BLaER1 (cell line): ENCODE measurements at regions not wholly inside any gene's neighbourhood (a gene's known extent, or its start where the extent isn't known, plus 50 kb on each side); places are given as distances from the start of the nearest gene placed in this dataset.

Source experiments
- H3K27ac ChIP-seq: shearing (Covaris generic); formaldehyde crosslinking; 2 replicates; pipeline ENCODE4 v1.8.1; 2022
- H3K27me3 ChIP-seq: shearing (Covaris generic); formaldehyde crosslinking; 2 replicates; pipeline ENCODE4 v1.8.1; 2022
- H3K36me3 ChIP-seq: shearing (Covaris generic); formaldehyde crosslinking; 2 replicates; pipeline ENCODE4 v1.8.1; 2022
- H3K4me1 ChIP-seq: shearing (Covaris generic); formaldehyde crosslinking; 2 replicates; pipeline ENCODE4 v1.8.1; 2022
- H3K4me2 ChIP-seq: shearing (Covaris generic); formaldehyde crosslinking; 2 replicates; pipeline ENCODE4 v1.8.1; 2022
- H3K4me3 ChIP-seq: shearing (Covaris generic); formaldehyde crosslinking; 2 replicates; pipeline ENCODE4 v1.8.1; 2022
- H3K9ac ChIP-seq: shearing (Covaris generic); formaldehyde crosslinking; 2 replicates; pipeline ENCODE4 v1.8.1; 2022
- H3K9me3 ChIP-seq: shearing (Covaris generic); formaldehyde crosslinking; 2 replicates; pipeline ENCODE4 v1.8.1; 2022
- H4K20me1 ChIP-seq: shearing (Covaris generic); formaldehyde crosslinking; 2 replicates; pipeline ENCODE4 v1.8.1; 2022
- Cebpa-rat ChIP-seq: shearing (Covaris generic); IDR thresholded peaks from 2 replicates; pipeline ENCODE4 v1.8.1; 2022

DNA sequence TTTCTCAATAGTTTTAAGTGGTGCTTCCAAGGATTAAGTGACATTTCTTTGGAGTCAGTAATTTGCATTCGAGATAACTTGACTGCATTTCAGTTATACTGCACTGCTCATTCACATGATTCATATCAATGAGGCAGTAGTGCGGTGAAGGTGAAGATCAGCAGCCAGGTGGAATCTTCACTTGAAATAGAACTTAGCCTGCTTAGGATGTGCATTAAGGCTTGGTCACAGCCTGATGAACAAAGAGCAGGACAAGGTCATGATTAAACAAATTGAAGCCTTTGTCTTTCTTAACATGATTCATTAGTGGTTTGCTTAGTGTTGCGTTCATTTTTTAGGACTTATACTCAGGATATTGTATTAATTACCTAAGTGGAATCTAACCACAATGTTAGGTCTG lies 212.1 kb upstream of the GALNTL6 start:
- Histone ChIP-seq H3K27me3 (no peaks in the 10 kb centered on the region), H3K4me2 (no peak overlapping the region), H3K4me3 (no peak overlapping the region)

GRCh38 chr4:171599628-171600027 lies 213.6 kb upstream of the GALNTL6 start:
- no peaks in the 10 kb centered on the region for H3K4me1 ChIP-seq
- H3K27ac ChIP-seq: no peak overlapping the region
- no peaks in the 10 kb centered on the region for H3K36me3 ChIP-seq
- H3K9me3 ChIP-seq: 0 out of 2 replicates have a peak, but pooled peaks cover 3% of the 10 kb centered on the region
- no peak overlapping the region for H3K4me2 ChIP-seq
- H4K20me1 ChIP-seq: no peaks in the 10 kb centered on the region
- H3K27me3 ChIP-seq: no peaks in the 10 kb centered on the region
- no peak for TF ChIP-seq Cebpa-rat
- no peak overlapping the region for H3K4me3 ChIP-seq
- H3K9ac ChIP-seq: no peak overlapping the region

More for the DNA sequence above, 212.1 kb upstream of the GALNTL6 start:
- no peaks in the 10 kb centered on the region for H3K36me3 ChIP-seq
- no peak for TF ChIP-seq Cebpa-rat
- no peak overlapping the region for H3K27ac ChIP-seq
- no peak overlapping the region for H3K9ac ChIP-seq
- H4K20me1 ChIP-seq: no peaks in the 10 kb centered on the region
- 0 out of 2 replicates have a peak, but pooled peaks cover 3% of the 10 kb centered on the region for H3K9me3 ChIP-seq
- no peaks in the 10 kb centered on the region for H3K4me1 ChIP-seq

- Histone ChIP-seq H3K36me3 (no peaks in the 10 kb centered on the region), H3K4me2 (no peak overlapping the region), H4K20me1 (no peaks in the 10 kb centered on the region), H3K27ac (no peak overlapping the region), H3K27me3 (no peaks in the 10 kb centered on the region), H3K9me3 (no peaks in the 10 kb centered on the region), H3K4me1 (no peaks in the 10 kb centered on the region), H3K4me3 (no peak overlapping the region), H3K9ac (no peak overlapping the region)
- no peak for TF ChIP-seq Cebpa-rat
Measured at GRCh38 chr4:171594293-171594692, 218.9 kb upstream of the GALNTL6 start.

GRCh38 chr4:171590716-171591115 lies 222.5 kb upstream of the GALNTL6 start:
- H3K4me2 ChIP-seq: no peak overlapping the region
- no peak overlapping the region for H3K9ac ChIP-seq
- no peaks in the 10 kb centered on the region for H3K4me1 ChIP-seq

GRCh38 chr4:171588764-171589163 lies 224.4 kb upstream of the GALNTL6 start:
- no peaks in the 10 kb centered on the region for H4K20me1 ChIP-seq
- H3K9ac ChIP-seq: no peak overlapping the region
- no peak overlapping the region for H3K4me2 ChIP-seq
- no peak overlapping the region for H3K4me3 ChIP-seq
- H3K36me3 ChIP-seq: no peaks in the 10 kb centered on the region
- H3K27me3 ChIP-seq: no peaks in the 10 kb centered on the region
- no peak overlapping the region for H3K27ac ChIP-seq
- peaks cover 2% of the 10 kb centered on the region for H3K4me1 ChIP-seq
- no peak for TF ChIP-seq Cebpa-rat
- peaks cover 8% of the 10 kb centered on the region; the same call in 1 of the 2 replicates for H3K9me3 ChIP-seq

More at GRCh38 chr4:171590716-171591115, 222.5 kb upstream of the GALNTL6 start:
- H3K36me3 ChIP-seq: no peaks in the 10 kb centered on the region
- no peak overlapping the region for H3K27ac ChIP-seq
- no peaks in the 10 kb centered on the region for H4K20me1 ChIP-seq
- no peak for TF ChIP-seq Cebpa-rat
- no peaks in the 10 kb centered on the region for H3K27me3 ChIP-seq
- H3K9me3 ChIP-seq: no peaks in the 10 kb centered on the region
- no peak overlapping the region for H3K4me3 ChIP-seq

DNA sequence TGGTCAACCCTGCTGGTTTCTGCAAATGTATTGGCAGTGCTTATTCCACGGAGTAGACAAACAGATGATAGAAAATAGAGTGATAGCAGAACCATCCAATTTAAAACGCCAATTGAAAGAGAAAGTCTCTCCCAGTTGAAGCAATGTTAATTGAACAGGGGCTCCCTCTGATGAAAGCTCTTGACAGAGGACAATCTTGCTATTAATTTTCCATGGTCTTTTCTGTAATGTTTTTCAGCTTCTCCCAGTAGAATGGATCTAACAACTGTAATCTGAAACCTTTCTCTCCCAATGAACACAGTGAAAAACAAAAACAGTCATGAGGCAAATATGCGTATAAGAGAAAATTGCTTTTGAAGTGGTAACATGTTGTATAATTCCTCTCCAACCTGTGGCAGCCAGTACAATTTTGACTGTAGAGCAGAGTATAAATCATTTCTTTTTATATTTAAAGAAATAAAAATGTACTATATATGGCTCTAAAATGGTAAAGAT lies 225.1 kb upstream of the GALNTL6 start:
- Histone ChIP-seq H3K36me3 (no peaks in the 10 kb centered on the region), H3K9me3 (peaks cover 8% of the 10 kb centered on the region; the same call in 1 of the 2 replicates), H3K4me1 (peaks cover 9% of the 10 kb centered on the region), H3K27me3 (no peaks in the 10 kb centered on the region), H3K27ac (no peak overlapping the region), H3K9ac (no peak overlapping the region), H3K4me2 (no peak overlapping the region), H4K20me1 (no peaks in the 10 kb centered on the region), H3K4me3 (no peak overlapping the region)
- no peak for TF ChIP-seq Cebpa-rat

GRCh38 chr4:171583790-171584189 lies 229.4 kb upstream of the GALNTL6 start:
- H3K27me3 ChIP-seq: no peaks in the 10 kb centered on the region
- H3K4me3 ChIP-seq: no peak overlapping the region
- TF ChIP-seq Cebpa-rat: no peak
- H3K36me3 ChIP-seq: no peaks in the 10 kb centered on the region
- H3K27ac ChIP-seq: no peak overlapping the region
- H3K4me1 ChIP-seq: peaks cover 20% of the 10 kb centered on the region
- H3K4me2 ChIP-seq: no peak overlapping the region
- H4K20me1 ChIP-seq: no peaks in the 10 kb centered on the region
- H3K9ac ChIP-seq: no peak overlapping the region
- H3K9me3 ChIP-seq: peaks cover 8% of the 10 kb centered on the region; the same call in 1 of the 2 replicates

GRCh38 chr4:171582961-171583581 lies 230.1 kb upstream of the GALNTL6 start:
- H3K9me3 ChIP-seq: peaks cover 13% of the 10 kb centered on the region; the same call in 1 of the 2 replicates
- no peak overlapping the region for H3K4me3 ChIP-seq
- TF ChIP-seq Cebpa-rat: no peak
- no peaks in the 10 kb centered on the region for H3K27me3 ChIP-seq
- peak overlapping the region; percentile 60 for H3K4me2 ChIP-seq
- peaks cover 20% of the 10 kb centered on the region for H3K4me1 ChIP-seq
- no peaks in the 10 kb centered on the region for H4K20me1 ChIP-seq
- H3K36me3 ChIP-seq: no peaks in the 10 kb centered on the region
- no peak overlapping the region for H3K9ac ChIP-seq
- no peak overlapping the region for H3K27ac ChIP-seq

GRCh38 chr4:171573181-171573580 lies 240.0 kb upstream of the GALNTL6 start:
- no peaks in the 10 kb centered on the region for H4K20me1 ChIP-seq
- TF ChIP-seq Cebpa-rat: no peak
- no peak overlapping the region for H3K9ac ChIP-seq
- H3K4me1 ChIP-seq: no peaks in the 10 kb centered on the region
- no peak overlapping the region for H3K4me2 ChIP-seq
- H3K4me3 ChIP-seq: no peak overlapping the region
- no peaks in the 10 kb centered on the region for H3K27me3 ChIP-seq
- no peak overlapping the region for H3K27ac ChIP-seq
- no peaks in the 10 kb centered on the region for H3K36me3 ChIP-seq
- H3K9me3 ChIP-seq: peaks cover 16% of the 10 kb centered on the region; the same call in 1 of the 2 replicates

DNA sequence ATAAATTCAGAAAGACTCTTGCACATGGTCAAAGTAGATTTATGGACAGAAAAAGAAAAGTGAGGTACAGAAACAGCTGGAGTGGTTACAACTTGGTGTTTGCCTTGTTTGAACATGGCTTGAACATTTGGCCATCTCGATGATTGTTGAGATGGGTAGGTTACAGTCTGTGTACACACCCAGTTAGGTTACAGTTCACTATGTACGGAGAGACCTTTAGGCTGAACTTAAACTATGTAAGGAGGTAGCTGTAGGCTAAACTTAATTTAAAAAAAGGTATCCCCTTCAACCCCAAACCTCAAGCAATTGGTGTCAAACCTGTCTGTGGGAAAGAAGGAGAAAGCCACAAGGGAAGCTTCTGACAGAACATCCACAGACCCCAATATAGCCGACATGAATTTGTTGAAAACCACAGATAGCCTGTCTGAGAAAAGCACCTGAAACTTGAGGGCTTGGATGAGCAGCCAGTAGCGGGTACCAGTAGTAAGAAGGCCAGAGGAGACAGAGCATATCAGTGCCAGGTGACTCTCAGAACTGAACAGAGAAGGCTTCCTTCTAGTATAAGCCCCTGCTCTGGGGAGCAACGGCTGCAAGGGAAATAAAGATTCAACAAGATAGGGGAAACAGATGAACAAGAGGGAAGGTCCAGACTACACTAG lies 247.9 kb upstream of the GALNTL6 start:
- H3K9me3 ChIP-seq: peaks cover 7% of the 10 kb centered on the region; the same call in 1 of the 2 replicates
- H3K36me3 ChIP-seq: no peaks in the 10 kb centered on the region
- no peaks in the 10 kb centered on the region for H3K27me3 ChIP-seq
- H4K20me1 ChIP-seq: no peaks in the 10 kb centered on the region
- no peaks in the 10 kb centered on the region for H3K4me1 ChIP-seq
- no peak overlapping the region for H3K4me3 ChIP-seq
- no peak for TF ChIP-seq Cebpa-rat
- no peak overlapping the region for H3K4me2 ChIP-seq
- no peak overlapping the region for H3K27ac ChIP-seq
- H3K9ac ChIP-seq: no peak overlapping the region
